HUES48 (cell line): ENCODE measurements at regions not wholly inside any gene's neighbourhood (a gene's known extent, or its start where the extent isn't known, plus 50 kb on each side); places are given as distances from the start of the nearest gene placed in this dataset.

ENCODE experiments used
- H3K27ac ChIP-seq: one replicate; pipeline ENCODE4 v1.7.0; 2013; ENCODE audit warnings: low read depth, low read length, inconsistent platforms
- H3K27me3 ChIP-seq: 2 replicates; pipeline ENCODE4 v1.6.1; 2013; ENCODE audit warnings: mild to moderate bottlenecking, low read length; ENCODE audit not compliant: control insufficient read depth, insufficient read depth
- H3K36me3 ChIP-seq: 2 replicates; pipeline ENCODE4 v1.6.1; 2013; ENCODE audit warnings: low read length; ENCODE audit not compliant: control insufficient read depth, insufficient read depth
- H3K4me1 ChIP-seq: 2 replicates; pipeline ENCODE4 v1.6.1; 2013; ENCODE audit warnings: mild to moderate bottlenecking, low read length; ENCODE audit not compliant: control insufficient read depth, insufficient read depth
- H3K4me3 ChIP-seq: 2 replicates; pipeline ENCODE4 v1.5.1; 2013; ENCODE audit warnings: mild to moderate bottlenecking, low read depth, low read length
- H3K9ac ChIP-seq: 2 replicates; pipeline ENCODE4 v1.6.1; 2013; ENCODE audit warnings: mild to moderate bottlenecking, low read depth, low read length, moderate library complexity
- H3K9me3 ChIP-seq: 2 replicates; pipeline ENCODE4 v1.6.1; 2013; ENCODE audit warnings: low read length; ENCODE audit not compliant: control insufficient read depth, insufficient read depth

GRCh38 chr2:225190987-225191386, 148.7 kb upstream of the DOCK10 start:
- H3K4me1 ChIP-seq, result no peaks in the 10 kb centered on the region
- no peak overlapping the region for H3K9ac ChIP-seq
- no peaks in the 10 kb centered on the region for H3K9me3 ChIP-seq

GRCh38 chr2:225184948-225185347, 142.7 kb upstream of the DOCK10 start:
- Histone ChIP-seq H3K9ac (no peak overlapping the region), H3K27ac (no peak overlapping the region), H3K36me3 (no peaks in the 10 kb centered on the region), H3K9me3 (no peaks in the 10 kb centered on the region), H3K4me3 (no peak overlapping the region), H3K27me3 (no peaks in the 10 kb centered on the region), H3K4me1 (peaks cover 14% of the 10 kb centered on the region)

More at GRCh38 chr2:225190987-225191386, 148.7 kb upstream of the DOCK10 start:
- Histone ChIP-seq H3K4me3 (no peak overlapping the region), H3K36me3 (no peaks in the 10 kb centered on the region), H3K27me3 (no peaks in the 10 kb centered on the region), H3K27ac (no peak overlapping the region)

DNA sequence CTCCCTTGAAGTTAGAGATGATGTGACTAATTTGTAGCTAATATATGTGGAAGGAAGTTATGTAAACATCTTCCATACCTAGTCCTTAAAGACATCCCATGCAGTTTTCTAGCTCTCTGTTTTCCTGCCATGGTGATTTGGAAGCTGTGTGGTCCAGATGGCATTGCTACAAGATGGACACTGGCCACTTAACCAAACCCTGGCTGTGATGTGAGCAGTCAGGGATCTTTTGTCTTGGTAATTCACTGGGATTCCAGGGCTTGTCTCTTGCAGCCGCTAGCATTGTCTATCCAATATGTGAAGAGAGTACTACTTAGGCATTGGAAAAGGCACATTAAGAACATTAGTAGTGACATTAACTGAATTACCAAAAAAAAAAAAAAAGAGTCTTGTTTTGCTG, 139.9 kb upstream of the DOCK10 start:
- Histone ChIP-seq H3K9ac (no peak overlapping the region), H3K27ac (no peak overlapping the region), H3K9me3 (no peaks in the 10 kb centered on the region)

DNA sequence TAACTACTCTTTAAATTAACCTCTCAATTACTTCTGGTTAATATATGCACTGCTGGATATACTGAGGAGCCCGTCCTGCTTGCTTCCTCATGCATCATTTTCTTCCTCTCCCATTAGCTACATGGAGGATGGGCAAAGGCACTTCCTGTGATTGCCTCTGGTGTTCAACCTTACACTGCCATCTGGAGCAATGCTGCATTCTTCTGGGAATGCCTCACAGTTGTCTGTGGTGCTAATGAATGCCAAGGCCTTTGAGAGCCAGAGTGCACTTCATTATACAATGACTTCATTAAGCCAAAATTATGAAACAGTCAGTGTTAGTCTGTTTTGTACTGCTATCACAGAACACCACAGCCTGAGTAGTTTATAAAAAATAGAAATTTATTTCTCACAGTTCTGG, 134.8 kb upstream of the DOCK10 start:
- Histone ChIP-seq H3K9ac (no peak overlapping the region), H3K4me1 (peaks cover 3% of the 10 kb centered on the region; the same call in 1 of the 2 replicates), H3K27ac (no peak overlapping the region), H3K36me3 (no peaks in the 10 kb centered on the region), H3K9me3 (no peaks in the 10 kb centered on the region), H3K27me3 (no peaks in the 10 kb centered on the region), H3K4me3 (no peak overlapping the region)

More for the DNA sequence above, 139.9 kb upstream of the DOCK10 start:
- no peak overlapping the region for H3K4me3 ChIP-seq
- H3K36me3 ChIP-seq, result no peaks in the 10 kb centered on the region
- H3K4me1 ChIP-seq, result peaks cover 14% of the 10 kb centered on the region
- H3K27me3 ChIP-seq, result no peaks in the 10 kb centered on the region

DNA sequence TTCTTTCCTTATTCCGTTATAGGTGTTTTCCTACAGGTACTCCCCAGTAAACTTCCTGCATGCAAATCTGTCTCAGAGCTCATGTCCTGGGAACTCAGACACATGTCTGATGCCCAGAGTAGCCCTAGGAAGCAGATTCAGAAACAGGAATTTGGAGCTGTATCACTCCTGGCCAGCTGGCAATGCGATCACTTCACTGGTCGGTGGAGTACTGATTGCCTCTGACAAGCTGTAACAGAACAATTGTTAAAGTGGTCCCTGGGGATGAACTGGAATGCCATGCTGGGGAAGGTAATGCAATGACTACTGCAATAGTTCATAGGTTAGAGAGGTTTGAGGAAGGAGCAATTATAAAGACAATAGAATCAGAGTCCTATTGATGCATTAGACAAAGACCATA, 131.6 kb upstream of the DOCK10 start:
- Histone ChIP-seq H3K27me3 (no peaks in the 10 kb centered on the region), H3K9ac (no peak overlapping the region), H3K27ac (no peak overlapping the region), H3K4me1 (no peaks in the 10 kb centered on the region), H3K9me3 (no peaks in the 10 kb centered on the region), H3K36me3 (no peaks in the 10 kb centered on the region), H3K4me3 (no peak overlapping the region)

GRCh38 chr2:225171350-225171749, 129.1 kb upstream of the DOCK10 start:
- Histone ChIP-seq H3K9me3 (no peaks in the 10 kb centered on the region), H3K27ac (no peak overlapping the region), H3K9ac (no peak overlapping the region), H3K4me1 (no peaks in the 10 kb centered on the region), H3K36me3 (no peaks in the 10 kb centered on the region), H3K4me3 (no peak overlapping the region), H3K27me3 (no peaks in the 10 kb centered on the region)

DNA sequence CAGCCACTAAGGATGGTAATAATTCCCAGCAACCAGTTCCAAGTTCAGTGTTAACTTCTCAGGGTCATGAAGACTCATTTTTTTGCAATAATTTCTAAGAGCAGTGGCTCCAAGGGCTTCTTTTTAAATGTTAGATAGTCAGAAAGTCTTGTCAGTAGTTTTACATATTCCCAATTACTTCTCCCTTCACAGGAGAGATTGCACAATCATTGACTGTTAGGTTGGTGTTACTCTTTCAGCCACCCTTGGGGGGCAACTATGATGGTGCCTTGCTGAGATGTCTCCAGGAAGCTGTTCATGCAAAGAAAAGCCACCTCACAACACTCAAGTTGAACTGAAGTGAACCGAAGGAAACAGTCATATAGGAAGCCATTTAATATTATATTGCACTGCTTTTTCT, 127.9 kb upstream of the DOCK10 start:
- Histone ChIP-seq H3K9ac (no peak overlapping the region), H3K36me3 (no peaks in the 10 kb centered on the region), H3K27ac (no peak overlapping the region), H3K4me3 (no peak overlapping the region), H3K9me3 (no peaks in the 10 kb centered on the region), H3K4me1 (no peaks in the 10 kb centered on the region), H3K27me3 (no peaks in the 10 kb centered on the region)

DNA sequence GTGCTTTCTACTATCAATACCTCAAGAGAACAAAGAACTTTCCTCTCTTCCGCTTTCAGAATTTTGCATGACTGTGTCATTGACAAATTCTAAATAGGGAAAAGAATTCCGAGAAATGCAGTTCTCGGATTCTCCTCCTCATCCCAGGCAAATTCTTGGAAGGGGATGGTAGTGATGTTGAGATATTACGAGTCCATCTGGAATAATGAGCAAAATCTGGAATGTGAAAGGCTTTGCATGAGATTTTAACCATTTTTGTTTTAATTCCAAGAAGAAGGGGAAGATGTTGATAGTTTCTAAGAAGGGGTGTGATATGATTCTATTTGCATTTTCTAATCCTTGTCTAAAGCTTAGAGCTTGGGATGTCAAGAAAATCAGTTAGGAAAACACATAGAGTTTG, 127.1 kb upstream of the DOCK10 start:
- Histone ChIP-seq H3K9me3 (no peaks in the 10 kb centered on the region), H3K27ac (no peak overlapping the region), H3K4me1 (no peaks in the 10 kb centered on the region), H3K27me3 (no peaks in the 10 kb centered on the region), H3K4me3 (no peak overlapping the region), H3K9ac (no peak overlapping the region), H3K36me3 (no peaks in the 10 kb centered on the region)

DNA sequence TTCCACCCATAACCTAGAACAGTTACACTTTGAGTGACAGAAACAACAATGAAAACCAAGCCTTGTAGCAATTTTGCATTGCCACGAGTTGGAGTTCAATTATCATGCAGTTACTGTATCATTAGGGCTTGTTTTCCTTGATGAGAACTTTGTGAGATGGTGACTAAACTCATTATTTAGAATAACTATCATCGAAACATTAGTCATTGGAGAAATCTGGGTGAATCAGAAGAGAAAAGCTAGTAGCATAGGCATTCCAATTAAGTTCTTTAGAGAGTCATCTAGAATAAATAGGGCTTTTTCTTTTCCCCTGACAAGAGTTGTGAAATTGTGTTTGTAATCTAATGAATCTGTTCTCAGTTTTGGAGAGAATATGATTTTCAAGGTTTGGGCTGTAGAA, 122.8 kb upstream of the DOCK10 start:
- H3K9ac ChIP-seq, result no peak overlapping the region
- H3K4me1 ChIP-seq, result no peaks in the 10 kb centered on the region
- H3K4me3 ChIP-seq, result no peak overlapping the region
- no peaks in the 10 kb centered on the region for H3K27me3 ChIP-seq
- H3K36me3 ChIP-seq, result no peaks in the 10 kb centered on the region
- no peak overlapping the region for H3K27ac ChIP-seq
- no peaks in the 10 kb centered on the region for H3K9me3 ChIP-seq

DNA sequence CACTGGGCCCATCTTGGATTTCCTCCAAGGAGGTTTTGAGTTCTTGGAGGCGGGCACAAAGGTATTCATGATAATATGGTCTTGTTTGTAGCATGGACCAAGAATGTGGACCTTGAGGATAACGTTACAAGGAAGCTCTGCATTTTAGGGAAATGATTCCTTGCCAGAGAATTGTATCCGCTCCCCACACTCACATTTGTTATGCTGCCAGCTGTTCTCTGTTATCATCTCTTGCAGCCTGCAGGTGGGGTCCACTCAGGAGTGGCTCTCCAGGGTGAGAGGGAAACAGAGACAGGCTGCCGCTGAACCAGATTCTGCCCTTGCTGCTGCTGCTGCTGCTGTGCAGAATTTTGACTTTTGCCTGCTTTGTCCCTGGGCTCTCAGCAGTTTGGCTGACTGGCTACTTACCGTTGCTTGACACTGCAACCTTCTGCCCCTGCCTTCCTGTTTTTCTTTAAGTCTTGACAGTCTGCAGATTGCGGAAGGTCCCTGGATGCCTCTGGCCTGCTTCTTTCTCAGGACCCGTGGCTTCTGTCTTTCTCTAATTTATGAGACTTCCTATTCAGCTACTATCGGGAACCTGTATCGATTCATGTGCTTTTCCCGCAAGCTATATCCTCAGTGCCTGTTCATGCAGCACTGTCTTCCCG, 122.3 kb upstream of the DOCK10 start:
- Histone ChIP-seq H3K4me3 (no peak overlapping the region), H3K36me3 (no peaks in the 10 kb centered on the region), H3K27ac (no peak overlapping the region), H3K9me3 (no peaks in the 10 kb centered on the region), H3K4me1 (no peaks in the 10 kb centered on the region), H3K9ac (no peak overlapping the region), H3K27me3 (no peaks in the 10 kb centered on the region)

DNA sequence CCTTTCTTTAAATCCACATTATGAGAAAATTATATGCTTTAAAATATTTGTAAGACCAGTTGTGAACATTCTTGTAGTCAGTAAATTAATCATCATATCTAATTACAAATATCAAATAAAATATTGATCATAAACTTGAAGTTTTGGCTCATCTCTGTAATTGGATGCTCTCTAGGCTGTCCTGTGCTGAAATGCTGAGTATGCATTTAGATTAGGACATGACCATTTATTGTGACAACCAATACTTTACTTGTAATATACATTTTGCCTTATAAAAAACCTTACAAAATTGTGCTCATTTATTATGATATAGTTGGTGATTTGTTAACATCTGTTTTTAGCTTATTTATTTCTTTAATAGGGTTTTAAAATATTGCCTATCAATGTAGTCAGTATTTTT, 116.1 kb upstream of the DOCK10 start:
- Histone ChIP-seq H3K9me3 (no peaks in the 10 kb centered on the region), H3K4me3 (no peak overlapping the region), H3K4me1 (no peaks in the 10 kb centered on the region), H3K27me3 (no peaks in the 10 kb centered on the region), H3K27ac (no peak overlapping the region), H3K9ac (no peak overlapping the region), H3K36me3 (no peaks in the 10 kb centered on the region)
